ENCODE measurements at regions not wholly inside any gene's neighbourhood (a gene's known extent, or its start where the extent isn't known, plus 50 kb on each side); places are given as distances from the start of the nearest gene placed in this dataset.

DNA sequence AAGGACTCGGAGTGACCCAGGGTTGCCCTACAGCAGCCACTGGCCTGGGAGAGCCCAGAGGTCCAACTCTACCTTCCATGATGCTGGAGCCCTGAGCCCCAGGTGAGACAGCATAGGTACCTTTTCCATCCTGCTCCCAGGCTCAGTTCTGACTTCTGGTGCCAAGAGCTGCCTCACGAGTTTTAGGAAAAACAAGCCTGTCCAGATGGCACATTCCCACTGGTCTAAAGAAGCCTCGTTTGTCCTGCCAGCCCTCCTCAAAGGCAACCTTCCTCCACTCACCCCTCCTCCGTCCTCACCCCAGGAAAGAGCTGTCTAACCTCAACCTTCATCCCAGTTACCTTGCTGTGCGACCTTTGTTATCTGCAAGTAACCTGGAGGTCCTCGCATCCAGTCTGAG is 53.5 kb upstream of the PRELP start:
- BruUV-seq (replicated peaks), result no TSS peak
- ChIA-PET POLR2A (ENCODE audit: unreplicated experiment) (no interaction called here), CTCF (no interaction called here)
- H3K4me1 ChIP-seq (ENCODE audit: insufficient read depth, low read length), result peaks cover 14% of the 10 kb centered on the region; the same call in 1 of the 2 replicates
- H3K79me2 ChIP-seq (ENCODE audit: low read length), result no peaks in the 10 kb centered on the region
- H3K4me3 ChIP-seq (ENCODE audit: low read length), result no peak overlapping the region
- H3K27me3 ChIP-seq (ENCODE audit: low read length), result peaks cover 20% of the 10 kb centered on the region
- H3K9me3 ChIP-seq (ENCODE audit: low read length), result no peaks in the 10 kb centered on the region
- no peak overlapping the region for H3K27ac ChIP-seq (ENCODE audit: low read length)
- ATAC-seq, result no peak
- intact Hi-C loops (cut with micrococcal nuclease), result no loop called here
- H2AFZ ChIP-seq (ENCODE audit: low read length), result no peak overlapping the region
- TF ChIP-seq, protein P1, sequence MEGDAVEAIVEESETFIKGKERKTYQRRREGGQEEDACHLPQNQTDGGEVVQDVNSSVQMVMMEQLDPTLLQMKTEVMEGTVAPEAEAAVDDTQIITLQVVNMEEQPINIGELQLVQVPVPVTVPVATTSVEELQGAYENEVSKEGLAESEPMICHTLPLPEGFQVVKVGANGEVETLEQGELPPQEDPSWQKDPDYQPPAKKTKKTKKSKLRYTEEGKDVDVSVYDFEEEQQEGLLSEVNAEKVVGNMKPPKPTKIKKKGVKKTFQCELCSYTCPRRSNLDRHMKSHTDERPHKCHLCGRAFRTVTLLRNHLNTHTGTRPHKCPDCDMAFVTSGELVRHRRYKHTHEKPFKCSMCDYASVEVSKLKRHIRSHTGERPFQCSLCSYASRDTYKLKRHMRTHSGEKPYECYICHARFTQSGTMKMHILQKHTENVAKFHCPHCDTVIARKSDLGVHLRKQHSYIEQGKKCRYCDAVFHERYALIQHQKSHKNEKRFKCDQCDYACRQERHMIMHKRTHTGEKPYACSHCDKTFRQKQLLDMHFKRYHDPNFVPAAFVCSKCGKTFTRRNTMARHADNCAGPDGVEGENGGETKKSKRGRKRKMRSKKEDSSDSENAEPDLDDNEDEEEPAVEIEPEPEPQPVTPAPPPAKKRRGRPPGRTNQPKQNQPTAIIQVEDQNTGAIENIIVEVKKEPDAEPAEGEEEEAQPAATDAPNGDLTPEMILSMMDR (conservative IDR thresholded peaks at IDR 0.05; ENCODE audit: low read depth, low read length), result no peak
- TF ChIP-seq EZH2phosphoT487 (IDR thresholded peaks at IDR 0.05; ENCODE audit: borderline replicate concordance, low read length) (no peak), EZH2 (IDR thresholded peaks at IDR 0.05; ENCODE audit: low read length, unreplicated experiment) (no peak)
- no peak overlapping the region for H3K4me2 ChIP-seq (ENCODE audit: low read length)
- H4K20me1 ChIP-seq (ENCODE audit: low read length), result no peaks in the 10 kb centered on the region
- no peaks in the 10 kb centered on the region for H3F3A ChIP-seq (ENCODE audit: low read length, unreplicated experiment)
- no peak for DNase-seq
- H3K9me2 ChIP-seq (replicated peaks; ENCODE audit: low read length), result 0 out of 2 replicates have a peak, but pooled peaks cover 3% of the 10 kb centered on the region
- no peak overlapping the region for H3K9ac ChIP-seq (ENCODE audit: low read length)
- H3K36me3 ChIP-seq (ENCODE audit: low read depth, low read length), result no peaks in the 10 kb centered on the region

DNA sequence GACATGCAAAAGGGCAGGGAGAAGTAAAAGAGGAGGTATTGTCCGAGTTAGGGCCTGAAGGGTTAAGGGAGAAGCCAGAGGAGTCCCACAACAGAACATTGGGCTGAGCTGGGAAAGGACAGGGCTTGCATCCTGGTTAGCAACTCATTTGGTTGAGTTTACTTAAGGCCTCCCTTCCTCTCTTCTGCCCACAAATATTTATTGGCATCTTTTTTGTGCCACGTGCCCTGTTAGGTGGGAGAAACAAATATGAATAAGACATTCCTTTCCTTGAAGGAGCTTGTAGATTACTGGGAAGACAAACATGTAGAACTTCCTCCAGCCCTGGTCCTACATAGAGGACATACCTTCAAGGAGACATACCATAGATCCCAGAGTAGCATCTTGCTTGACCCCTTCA is 53.0 kb upstream of the PRELP start:
- Histone ChIP-seq H3K79me2 (ENCODE audit: low read length) (no peaks in the 10 kb centered on the region), H2AFZ (ENCODE audit: low read length) (no peak overlapping the region), H3F3A (ENCODE audit: low read length, unreplicated experiment) (no peaks in the 10 kb centered on the region), H3K4me2 (ENCODE audit: low read length) (no peak overlapping the region), H3K9me3 (ENCODE audit: low read length) (no peaks in the 10 kb centered on the region), H3K4me1 (ENCODE audit: insufficient read depth, low read length) (peaks cover 14% of the 10 kb centered on the region; the same call in 1 of the 2 replicates), H3K9ac (ENCODE audit: low read length) (no peak overlapping the region), H3K36me3 (ENCODE audit: low read depth, low read length) (no peaks in the 10 kb centered on the region), H4K20me1 (ENCODE audit: low read length) (no peaks in the 10 kb centered on the region), H3K4me3 (ENCODE audit: low read length) (no peak overlapping the region), H3K9me2 (replicated peaks; ENCODE audit: low read length) (0 out of 2 replicates have a peak, but pooled peaks cover 3% of the 10 kb centered on the region), H3K27me3 (ENCODE audit: low read length) (peaks cover 26% of the 10 kb centered on the region), H3K27ac (ENCODE audit: low read length) (no peak overlapping the region)
- ATAC-seq (peak; percentile 52), DNase-seq (peak; percentile 66)
- TF ChIP-seq EZH2 (IDR thresholded peaks at IDR 0.05; ENCODE audit: low read length, unreplicated experiment) (no peak), EZH2phosphoT487 (IDR thresholded peaks at IDR 0.05; ENCODE audit: borderline replicate concordance, low read length) (no peak)
- TF ChIP-seq, protein P1 (conservative IDR thresholded peaks at IDR 0.05; ENCODE audit: low read depth, low read length), result no peak
- ChIA-PET POLR2A (ENCODE audit: unreplicated experiment) (no interaction called here), CTCF (no interaction called here)
- intact Hi-C loops (cut with micrococcal nuclease), result no loop called here
- no TSS peak for BruUV-seq (replicated peaks)

DNA sequence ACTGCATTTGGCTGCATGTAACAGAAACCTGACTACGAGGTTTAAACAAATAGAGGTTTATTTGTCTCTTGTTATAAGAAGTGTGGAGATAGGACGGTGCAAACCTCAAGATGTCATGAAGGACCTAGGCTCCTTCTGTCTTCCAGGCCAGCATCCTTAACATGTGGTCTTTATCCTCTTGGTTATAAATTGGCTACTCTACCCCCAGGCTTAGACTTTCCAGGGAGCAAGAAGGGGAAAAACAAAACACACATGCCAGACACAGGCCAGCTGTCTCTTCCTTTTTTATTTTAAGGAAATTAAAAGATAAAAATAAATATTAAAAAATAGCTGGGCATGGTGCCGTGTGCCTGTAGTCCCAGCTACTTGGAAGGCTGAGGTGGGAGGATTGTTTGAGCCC is 51.3 kb upstream of the PRELP start:
- no TSS peak for BruUV-seq (replicated peaks)
- H3K9me3 ChIP-seq (ENCODE audit: low read length), result no peaks in the 10 kb centered on the region
- H3K27ac ChIP-seq (ENCODE audit: low read length), result no peak overlapping the region
- ChIA-PET POLR2A (ENCODE audit: unreplicated experiment) (no interaction called here), CTCF (no interaction called here)
- no peak overlapping the region for H2AFZ ChIP-seq (ENCODE audit: low read length)
- H3K4me3 ChIP-seq (ENCODE audit: low read length), result no peak overlapping the region
- no peaks in the 10 kb centered on the region for H3K9me2 ChIP-seq (replicated peaks; ENCODE audit: low read length)
- H4K20me1 ChIP-seq (ENCODE audit: low read length), result no peaks in the 10 kb centered on the region
- peaks cover 35% of the 10 kb centered on the region for H3K27me3 ChIP-seq (ENCODE audit: low read length)
- no peak overlapping the region for H3K9ac ChIP-seq (ENCODE audit: low read length)
- peaks cover 14% of the 10 kb centered on the region; the same call in 1 of the 2 replicates for H3K4me1 ChIP-seq (ENCODE audit: insufficient read depth, low read length)
- DNase-seq (no peak), ATAC-seq (no peak)
- no peak overlapping the region for H3K4me2 ChIP-seq (ENCODE audit: low read length)
- intact Hi-C loops (cut with micrococcal nuclease), result no loop called here
- TF ChIP-seq, protein P1 (conservative IDR thresholded peaks at IDR 0.05; ENCODE audit: low read depth, low read length), result no peak
- TF ChIP-seq EZH2phosphoT487 (IDR thresholded peaks at IDR 0.05; ENCODE audit: borderline replicate concordance, low read length) (no peak), EZH2 (IDR thresholded peaks at IDR 0.05; ENCODE audit: low read length, unreplicated experiment) (no peak)
- H3K79me2 ChIP-seq (ENCODE audit: low read length), result no peaks in the 10 kb centered on the region
- no peaks in the 10 kb centered on the region for H3F3A ChIP-seq (ENCODE audit: low read length, unreplicated experiment)
- no peaks in the 10 kb centered on the region for H3K36me3 ChIP-seq (ENCODE audit: low read depth, low read length)
